NT2/D1 (cell line): ENCODE measurements at regions not wholly inside any gene's neighbourhood (a gene's known extent, or its start where the extent isn't known, plus 50 kb on each side); places are given as distances from the start of the nearest gene placed in this dataset.

Source experiments
- SUZ12 ChIP-seq: IDR thresholded peaks from 2 replicates; pipeline ENCODE4 v1.6.1; 2011; ENCODE audit not compliant: insufficient read length, insufficient read depth; ENCODE audit errors: extremely low read depth
- ZNF274 ChIP-seq: IDR thresholded peaks from 2 replicates; pipeline ENCODE4 v1.6.1; 2011; ENCODE audit warnings: mild to moderate bottlenecking, low read depth, low read length

GRCh38 chr6:68339488-68340131 is 295.5 kb upstream of the ADGRB3 start:
- TF ChIP-seq ZNF274 (no peak), SUZ12 (no peak)
